Lung (tissue), 11 donors: ENCODE measurements at regions not wholly inside any gene's neighbourhood (a gene's known extent, or its start where the extent isn't known, plus 50 kb on each side); places are given as distances from the start of the nearest gene placed in this dataset.

ENCODE experiments used
- ATAC-seq: fragments of 200-7000 bp; cut with Tn5 transposase; one replicate; pipeline ENCODE4 v1.9.1; 2020; ENCODE audit warnings: moderate number of reproducible peaks; ENCODE audit not compliant: insufficient read depth, low FRiP score
- DNase-seq, 3 donors: peaks; one replicate each; pipeline ENCODE4 v3.0.0-alpha.2; 2013 to 2017
- H3K27ac ChIP-seq, 2 donors: one replicate each; pipeline ENCODE4 v1.5.1; 2013; ENCODE audit warnings: mild to moderate bottlenecking in 2 of 2, moderate library complexity in 2 of 2, control low read depth in 1 of 2, inconsistent platforms in 1 of 2, low read depth in 1 of 2, low read length in 1 of 2
- H3K27me3 ChIP-seq, 3 donors: one replicate each; pipeline ENCODE4 v1.5.1; 2013; ENCODE audit warnings: low read length in 2 of 3; ENCODE audit not compliant: control insufficient read depth in 3 of 3, insufficient read depth in 3 of 3
- H3K36me3 ChIP-seq, 4 donors: one replicate each; pipeline ENCODE4 v1.5.1; 2013; ENCODE audit warnings: low read length in 4 of 4, mild to moderate bottlenecking in 1 of 4, moderate library complexity in 1 of 4; ENCODE audit not compliant: control insufficient read depth in 4 of 4, insufficient read depth in 4 of 4
- H3K4me1 ChIP-seq, 5 donors: one replicate each; pipeline ENCODE4 v1.5.1; 2013; ENCODE audit warnings: low read length in 5 of 5, mild to moderate bottlenecking in 2 of 5, moderate library complexity in 1 of 5; ENCODE audit not compliant: control insufficient read depth in 5 of 5, insufficient read depth in 5 of 5
- H3K4me3 ChIP-seq: one replicate; pipeline ENCODE4 v1.5.1; 2013; ENCODE audit warnings: mild to moderate bottlenecking, control low read depth, moderate library complexity
- H3K9ac ChIP-seq, 2 donors: one replicate each; pipeline ENCODE4 v1.5.1; 2013; ENCODE audit warnings: low read length in 2 of 2, control low read depth in 1 of 2; ENCODE audit not compliant: insufficient read depth in 1 of 2
- H3K9me3 ChIP-seq, 4 donors: one replicate each; pipeline ENCODE4 v1.5.1; 2013; ENCODE audit warnings: low read length in 3 of 4, mild to moderate bottlenecking in 1 of 4, moderate library complexity in 1 of 4; ENCODE audit not compliant: control insufficient read depth in 4 of 4, insufficient read depth in 3 of 4
- WGBS, 2 donors: extraction: QIAGEN DNeasy Blood & Tissue Kit; methylation state at CpG; one replicate each; pipeline ENCODE4 v1.1.7; 2013; 5-methylcytosine and 5-hydroxymethylcytosine counted together
- TF ChIP-seq, protein P1 (sequence below): IDR thresholded peaks from 2 replicates; pipeline ENCODE4 v1.5.1; 2012; ENCODE audit warnings: mild to moderate bottlenecking; ENCODE audit errors: control extremely low read depth, extremely low read depth
- donor health status: control.
- donor health status: control.
- donor health status: Bipolar disorder and iron deficiency.
- donor health status: healthy.
- donor health status: DM: yes; HTN: yes; CAD: no.

DNA sequence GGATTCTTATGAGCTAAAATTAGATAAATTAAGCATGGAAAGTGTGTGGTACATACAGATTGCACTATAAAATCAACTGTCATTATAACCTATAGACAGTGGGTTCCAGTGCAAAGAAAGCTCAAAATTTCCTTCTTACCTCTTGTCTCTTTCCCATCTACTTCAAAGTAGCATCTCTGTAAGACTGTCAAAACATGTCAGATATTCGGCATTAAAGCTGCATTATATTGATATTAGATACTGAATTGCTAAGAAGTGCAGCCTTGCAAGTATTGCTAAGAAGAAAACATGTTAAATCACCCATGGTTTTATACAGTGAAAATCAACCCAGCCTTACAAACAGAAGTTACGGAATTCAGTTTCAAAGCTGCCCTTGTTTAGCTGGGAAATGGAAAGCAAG is 849.8 kb upstream of the FAT3 start:
- Histone ChIP-seq H3K27ac (no peak overlapping the region), H3K4me1 (no peaks in the 10 kb centered on the region), H3K36me3 (no peaks in the 10 kb centered on the region), H3K4me3 (no peak overlapping the region), H3K9ac (no peak overlapping the region), H3K27me3 (no peaks in the 10 kb centered on the region), H3K9me3 (no peaks in the 10 kb centered on the region)
- TF ChIP-seq, protein P1, sequence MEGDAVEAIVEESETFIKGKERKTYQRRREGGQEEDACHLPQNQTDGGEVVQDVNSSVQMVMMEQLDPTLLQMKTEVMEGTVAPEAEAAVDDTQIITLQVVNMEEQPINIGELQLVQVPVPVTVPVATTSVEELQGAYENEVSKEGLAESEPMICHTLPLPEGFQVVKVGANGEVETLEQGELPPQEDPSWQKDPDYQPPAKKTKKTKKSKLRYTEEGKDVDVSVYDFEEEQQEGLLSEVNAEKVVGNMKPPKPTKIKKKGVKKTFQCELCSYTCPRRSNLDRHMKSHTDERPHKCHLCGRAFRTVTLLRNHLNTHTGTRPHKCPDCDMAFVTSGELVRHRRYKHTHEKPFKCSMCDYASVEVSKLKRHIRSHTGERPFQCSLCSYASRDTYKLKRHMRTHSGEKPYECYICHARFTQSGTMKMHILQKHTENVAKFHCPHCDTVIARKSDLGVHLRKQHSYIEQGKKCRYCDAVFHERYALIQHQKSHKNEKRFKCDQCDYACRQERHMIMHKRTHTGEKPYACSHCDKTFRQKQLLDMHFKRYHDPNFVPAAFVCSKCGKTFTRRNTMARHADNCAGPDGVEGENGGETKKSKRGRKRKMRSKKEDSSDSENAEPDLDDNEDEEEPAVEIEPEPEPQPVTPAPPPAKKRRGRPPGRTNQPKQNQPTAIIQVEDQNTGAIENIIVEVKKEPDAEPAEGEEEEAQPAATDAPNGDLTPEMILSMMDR = no peak
- no peak for DNase-seq
- ATAC-seq = no peak
- WGBS, 2 donors = 78 to 82% methylated on average over 2 of the region's 2 CpGs

DNA sequence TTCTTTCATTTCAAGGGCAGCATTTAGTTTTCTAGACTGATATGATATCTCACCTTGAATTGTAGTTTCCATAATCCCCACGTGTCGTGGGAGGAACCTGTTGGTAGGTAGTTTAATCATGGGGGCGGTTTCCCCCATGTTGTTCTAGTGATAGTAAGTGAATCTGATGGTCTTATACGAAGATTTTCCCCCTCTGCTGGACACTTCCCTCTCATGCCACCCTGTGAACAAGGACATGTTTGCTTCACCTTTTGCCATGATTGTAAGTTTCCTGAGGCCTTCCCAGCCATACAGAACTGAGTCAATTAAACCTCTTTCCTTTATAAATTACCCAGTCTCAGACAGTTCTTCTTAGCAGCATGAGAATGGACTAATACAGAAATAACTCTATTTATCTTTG is 851.1 kb upstream of the FAT3 start:
- ATAC-seq (no peak), DNase-seq (no peak)
- Histone ChIP-seq H3K9ac (no peak overlapping the region), H3K4me3 (no peak overlapping the region), H3K9me3 (no peaks in the 10 kb centered on the region), H3K4me1 (no peaks in the 10 kb centered on the region), H3K27me3 (no peaks in the 10 kb centered on the region), H3K36me3 (no peaks in the 10 kb centered on the region), H3K27ac (no peak overlapping the region)
- WGBS, 2 donors = 79 to 83% methylated on average over 4 of the region's 4 CpGs
- TF ChIP-seq, protein P1 = no peak

DNA sequence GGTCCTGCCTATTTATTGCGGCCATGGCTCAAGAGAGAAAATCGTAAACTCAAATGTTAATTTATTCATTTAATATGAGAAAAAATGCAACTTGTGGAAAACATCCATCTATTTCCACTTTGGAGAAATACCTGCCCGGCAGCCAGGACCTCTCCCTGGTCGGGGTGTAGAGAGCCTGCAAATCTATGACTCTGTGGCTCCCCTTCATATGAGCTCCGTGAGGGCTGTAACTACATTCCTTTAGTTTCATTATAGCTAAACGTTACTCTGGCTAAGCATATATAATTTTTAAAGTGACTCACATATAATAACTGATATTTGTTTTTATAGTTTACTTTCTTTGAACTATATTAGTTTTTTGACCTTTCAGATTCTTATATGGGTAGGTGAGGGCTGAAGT is 857.8 kb upstream of the FAT3 start:
- Histone ChIP-seq H3K4me3 (no peak overlapping the region), H3K4me1 (no peaks in the 10 kb centered on the region), H3K36me3 (no peaks in the 10 kb centered on the region), H3K9ac (no peak overlapping the region), H3K27me3 (no peaks in the 10 kb centered on the region), H3K27ac (no peak overlapping the region), H3K9me3 (no peaks in the 10 kb centered on the region)
- ATAC-seq (no peak), DNase-seq (no peak)
- 84 to 87% methylated on average over 6 of the region's 6 CpGs for WGBS, 2 donors
- TF ChIP-seq, protein P1 = no peak

DNA sequence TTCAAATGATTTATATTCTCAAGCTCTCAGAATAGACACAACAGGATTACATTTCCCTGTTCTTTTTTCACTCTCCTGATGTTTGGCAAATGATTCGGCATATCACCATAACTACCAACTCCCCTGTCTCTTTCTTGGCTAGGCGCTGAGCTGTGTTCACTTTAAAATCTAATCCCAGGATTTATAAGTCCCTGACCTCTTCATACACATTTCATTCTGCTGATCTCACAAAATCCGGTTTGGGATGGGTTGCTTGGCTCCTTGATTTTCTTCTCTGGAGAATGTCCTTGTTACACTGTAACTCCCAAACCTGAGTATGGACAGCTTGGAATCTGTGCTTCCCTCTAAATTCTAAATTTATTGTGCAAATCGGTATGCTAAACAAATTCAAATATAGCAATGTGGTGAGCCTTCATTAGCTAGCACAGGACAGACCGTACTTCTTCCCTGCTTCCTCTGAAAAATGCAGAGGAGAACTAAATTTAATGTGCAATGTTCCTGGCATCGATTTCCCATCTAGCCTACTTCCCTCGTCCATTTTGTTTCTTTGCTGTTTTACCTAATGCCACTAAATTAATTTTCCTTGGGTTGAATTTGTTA is 858.5 kb upstream of the FAT3 start:
- Histone ChIP-seq H3K4me1 (no peaks in the 10 kb centered on the region), H3K27ac (no peak overlapping the region), H3K9me3 (no peaks in the 10 kb centered on the region), H3K27me3 (no peaks in the 10 kb centered on the region), H3K9ac (no peak overlapping the region), H3K4me3 (no peak overlapping the region), H3K36me3 (no peaks in the 10 kb centered on the region)
- TF ChIP-seq, protein P1 = no peak
- DNase-seq (no peak), ATAC-seq (no peak)
- 84 to 91% methylated on average over 7 of the region's 7 CpGs for WGBS, 2 donors
